Nucleus accumbens (tissue), 56 donors: ENCODE measurements at regions not wholly inside any gene's neighbourhood (a gene's known extent, or its start where the extent isn't known, plus 50 kb on each side); places are given as distances from the start of the nearest gene placed in this dataset.

ENCODE experiments used
- DNase-seq, 56 donors: peaks; one replicate each; lab custom pipeline; 2025; lab: John Stamatoyannopoulos, UW

DNA sequence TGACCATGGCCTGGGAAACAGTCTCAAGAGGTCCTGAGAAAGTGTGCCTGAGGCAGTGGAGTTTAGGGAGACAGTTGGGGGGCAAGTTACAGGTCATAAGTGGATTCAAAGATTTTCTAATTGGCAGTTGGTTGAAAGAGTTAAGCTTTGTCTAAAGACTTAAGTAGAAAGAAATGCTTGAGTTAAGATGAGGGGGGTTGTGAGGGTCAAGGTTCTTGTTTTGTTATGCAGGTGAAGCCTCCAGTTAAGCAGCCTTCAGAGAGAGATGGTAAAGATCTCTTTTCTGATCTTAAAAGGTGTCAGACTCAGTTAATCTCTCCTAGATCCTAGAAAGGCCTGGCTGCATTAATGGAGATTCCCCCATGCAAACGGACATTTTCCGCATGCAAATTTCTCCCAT is 356.3 kb upstream of the C2CD4B start:
- no peak for DNase-seq

DNA sequence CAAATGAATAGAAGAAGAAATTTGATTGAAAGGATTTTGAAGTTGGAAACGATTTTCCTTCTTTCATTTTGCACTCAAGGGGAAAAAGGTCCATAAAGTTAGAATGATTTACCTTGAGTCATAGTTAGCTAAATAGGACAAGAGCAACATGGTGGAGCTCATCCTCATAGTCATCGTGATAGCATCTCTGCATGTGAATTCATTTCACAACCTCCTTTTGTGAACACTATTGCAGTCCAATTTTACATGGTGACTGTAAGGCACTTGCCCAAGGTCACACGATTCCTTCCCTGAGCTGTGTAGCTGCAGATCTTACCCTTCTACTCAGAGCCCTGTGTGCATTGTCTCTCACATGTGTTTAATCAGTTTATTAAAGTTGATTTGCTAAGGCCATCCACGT is 359.8 kb upstream of the C2CD4B start:
- no peak for DNase-seq

DNA sequence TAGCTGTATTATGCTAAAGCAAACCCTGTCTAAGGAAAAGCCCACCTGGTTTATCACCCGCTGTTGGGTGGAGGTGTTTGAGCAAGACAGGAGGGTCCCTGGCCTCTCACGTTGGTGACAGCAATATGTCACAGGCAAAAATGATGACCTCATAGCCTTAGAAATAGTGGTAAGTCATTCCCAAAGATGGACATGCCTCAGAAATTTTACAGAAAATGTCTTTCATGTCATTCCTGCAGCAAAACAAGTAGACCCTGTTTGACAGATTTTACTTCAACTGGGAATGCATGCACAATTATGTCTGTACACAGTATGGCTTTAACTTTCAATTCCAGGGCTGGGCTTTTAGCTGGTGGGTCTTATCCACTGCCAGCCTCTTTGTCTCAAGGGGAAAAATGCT is 362.3 kb upstream of the C2CD4B start:
- DNase-seq = no peak

DNA sequence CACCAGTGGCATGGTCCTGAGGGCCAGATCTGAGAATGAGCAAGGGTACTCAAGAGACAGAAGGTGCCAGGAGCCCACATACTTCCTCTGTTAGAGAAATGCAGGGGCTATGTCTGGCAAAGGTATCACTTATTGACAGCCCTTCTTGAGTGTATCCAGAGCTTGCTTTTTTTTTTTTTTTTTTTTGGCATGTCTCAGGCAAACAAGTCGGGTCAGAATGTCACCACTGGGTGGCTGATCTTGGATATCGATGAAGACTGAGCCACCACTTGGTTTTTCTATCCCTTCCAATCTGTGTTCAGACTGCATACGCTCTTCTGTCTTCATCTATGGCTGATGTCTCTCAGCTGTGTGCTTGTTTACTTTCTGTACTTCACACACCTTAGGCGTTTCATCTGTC is 363.4 kb upstream of the C2CD4B start:
- no peak for DNase-seq

DNA sequence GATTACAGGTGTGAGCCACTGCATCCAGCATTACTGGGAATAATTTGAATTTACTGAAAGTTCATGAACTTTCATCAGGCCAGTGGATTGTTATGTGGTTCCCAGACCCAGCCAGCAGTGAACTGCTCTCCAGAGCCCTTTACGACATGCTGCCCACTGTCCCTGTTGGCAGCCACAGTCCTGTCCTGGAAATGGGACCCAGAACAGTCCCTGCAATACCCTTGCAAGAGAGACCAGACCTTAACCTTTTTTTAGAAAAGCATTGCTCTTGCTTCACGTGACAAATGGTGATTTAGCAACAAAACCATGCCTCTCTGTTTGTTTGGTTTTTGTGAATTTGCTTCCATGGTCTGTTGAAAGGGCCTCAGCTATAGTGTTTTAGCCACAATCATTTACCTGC is 367.3 kb upstream of the C2CD4B start:
- no peak for DNase-seq

DNA sequence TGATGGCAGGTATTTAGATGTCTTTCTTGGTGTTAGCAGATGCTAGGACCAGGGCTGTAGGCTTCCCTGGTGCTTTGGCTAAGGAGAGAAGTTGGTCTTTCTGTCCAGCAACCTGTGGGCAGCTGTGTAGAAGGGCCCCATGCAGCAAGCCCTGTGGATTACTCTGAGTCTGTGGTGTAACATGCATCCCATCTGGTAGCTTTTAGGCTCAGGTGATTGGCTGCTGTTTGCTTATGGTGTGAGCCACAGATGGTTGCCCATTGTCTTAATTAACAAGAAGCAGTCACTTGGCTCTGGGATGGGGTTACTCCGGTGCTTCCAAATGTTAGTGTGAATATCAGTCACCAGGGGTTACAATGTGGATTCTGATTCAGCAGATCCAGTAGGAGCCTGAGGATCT is 368.6 kb upstream of the C2CD4B start:
- no peak for DNase-seq

DNA sequence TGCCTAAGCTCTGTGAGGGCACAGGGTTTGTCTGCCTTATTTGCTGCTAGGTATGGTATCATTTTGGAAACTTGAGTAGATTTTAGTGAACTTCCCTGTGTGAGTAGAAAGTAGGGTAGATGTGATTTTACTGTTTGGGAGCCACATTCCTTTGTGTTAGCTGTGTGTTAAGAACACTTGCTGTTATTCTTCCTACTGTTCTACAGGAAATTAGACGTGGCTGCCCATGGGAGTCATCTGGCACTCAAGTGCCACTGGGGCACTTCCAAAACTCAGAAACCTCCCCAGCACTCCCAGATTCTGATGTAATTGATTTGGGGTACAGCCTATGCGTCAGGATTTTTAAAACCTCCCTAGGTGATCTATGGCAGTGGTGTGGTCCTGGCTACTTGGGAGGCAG is 369.9 kb upstream of the C2CD4B start:
- no peak for DNase-seq

DNA sequence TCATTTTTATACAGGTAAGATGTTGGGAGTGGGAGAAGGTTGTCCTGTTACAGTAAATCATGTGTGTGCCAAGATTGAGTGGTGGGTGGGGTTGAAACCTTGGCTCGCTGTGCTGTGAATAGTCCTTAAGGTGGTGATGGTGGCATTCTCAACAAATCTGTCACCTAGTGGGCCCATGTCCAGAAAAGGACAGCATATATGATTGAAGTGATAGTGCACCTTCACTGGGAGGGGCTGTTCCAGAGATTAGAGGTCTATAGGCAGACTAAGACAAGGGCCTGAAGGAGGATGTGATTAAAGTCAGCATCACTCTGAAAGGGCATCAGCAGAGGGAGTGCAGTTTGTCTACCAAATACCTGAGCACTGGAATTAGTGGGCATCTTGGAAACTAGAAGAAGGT is 374.2 kb upstream of the C2CD4B start:
- no peak for DNase-seq

DNA sequence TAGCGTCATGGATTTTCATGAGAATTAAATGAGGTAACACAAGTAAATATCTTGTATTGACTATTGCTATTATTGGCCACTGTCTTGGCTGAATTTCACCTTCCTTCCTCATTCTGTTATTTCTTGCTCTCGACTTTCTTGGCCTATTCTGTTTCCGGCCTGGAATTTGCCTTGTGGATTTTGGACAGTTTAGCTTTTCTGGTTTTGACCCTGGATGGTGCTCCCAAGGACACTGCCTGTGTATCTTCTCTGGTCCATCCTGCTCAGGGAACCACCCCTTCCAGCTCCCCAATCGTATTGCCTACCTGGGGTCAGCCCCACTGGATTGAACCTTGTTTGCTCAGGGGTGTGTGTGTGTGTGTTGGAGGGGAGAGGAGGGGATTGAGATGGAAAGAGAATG is 376.2 kb upstream of the C2CD4B start:
- no peak for DNase-seq

DNA sequence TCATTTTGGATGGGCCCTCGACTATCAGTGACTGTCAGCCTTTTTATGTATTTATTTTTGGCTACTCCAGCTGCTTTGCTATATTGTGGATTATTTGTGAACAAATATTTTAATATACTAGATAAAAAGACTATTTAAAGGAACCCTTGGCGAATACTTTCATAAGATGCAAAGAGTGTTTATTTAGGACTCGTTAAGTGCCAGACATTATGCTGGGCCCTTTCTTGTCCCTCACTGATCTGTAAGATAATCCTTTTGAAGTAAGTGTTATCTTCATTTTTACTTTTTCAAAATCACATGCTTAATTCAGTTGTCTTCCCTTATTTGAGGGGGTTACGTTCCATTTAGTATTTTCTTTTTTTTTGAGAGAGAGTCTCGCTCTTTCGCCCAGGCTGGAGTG is 376.8 kb upstream of the C2CD4B start:
- no peak for DNase-seq

DNA sequence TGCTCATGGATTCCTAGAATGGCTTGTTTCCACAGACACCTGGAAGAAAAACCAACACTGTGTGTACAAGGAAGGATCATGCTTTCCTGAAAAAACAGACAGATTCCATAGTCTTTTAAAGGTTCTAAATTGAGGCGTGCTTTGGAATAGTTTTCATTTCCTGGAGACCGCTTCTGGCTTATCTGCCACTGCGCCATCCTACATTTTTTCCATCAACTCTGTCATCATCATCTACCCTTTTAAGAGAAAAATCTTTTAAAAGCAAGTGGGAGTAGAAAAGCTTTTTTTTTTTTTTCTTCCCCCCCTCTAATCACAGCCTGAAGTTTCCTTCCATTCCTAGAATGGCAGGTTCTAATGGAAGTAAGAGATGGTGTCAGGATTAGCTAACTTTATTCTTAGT is 379.4 kb upstream of the C2CD4B start:
- DNase-seq = no peak

DNA sequence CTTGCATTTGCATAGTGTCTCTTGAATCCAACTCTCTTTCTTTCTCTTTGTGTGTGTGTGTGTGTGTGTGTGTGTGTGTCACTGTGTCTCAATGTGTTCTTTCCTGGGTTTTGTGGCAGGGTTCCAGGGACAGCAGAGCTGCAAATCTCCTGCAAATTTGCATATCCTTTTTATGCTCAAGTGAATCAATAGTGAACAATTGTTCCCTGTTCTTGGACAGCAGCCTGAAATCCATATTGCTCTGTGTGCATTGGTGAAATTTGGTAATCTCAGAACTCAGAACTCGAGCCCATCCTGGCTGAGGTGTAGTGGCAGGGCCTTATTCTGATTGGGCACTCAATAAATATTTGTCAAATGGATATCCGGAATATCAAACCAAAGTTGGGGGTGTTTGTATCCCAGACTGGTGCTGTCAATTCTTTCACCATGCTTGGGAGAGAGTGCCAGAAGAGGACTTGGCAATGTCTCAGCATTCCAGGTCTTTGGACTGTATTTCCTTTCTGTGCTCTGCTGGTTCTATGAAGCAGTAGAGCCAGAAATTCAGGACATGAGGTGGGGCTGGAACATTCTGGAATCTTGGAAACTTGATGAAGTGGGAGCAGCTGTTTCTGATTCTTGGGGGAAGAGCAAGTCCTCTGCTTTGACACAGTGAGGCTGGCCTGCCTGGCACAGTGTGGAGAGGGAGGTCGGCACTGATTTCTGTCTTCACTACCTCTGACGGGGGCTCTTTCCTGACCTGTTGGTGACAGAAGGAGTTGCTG is 380.6 kb upstream of the C2CD4B start:
- DNase-seq = peak in 48 of 56 donors; percentile 2 to 77 (median 30)

DNA sequence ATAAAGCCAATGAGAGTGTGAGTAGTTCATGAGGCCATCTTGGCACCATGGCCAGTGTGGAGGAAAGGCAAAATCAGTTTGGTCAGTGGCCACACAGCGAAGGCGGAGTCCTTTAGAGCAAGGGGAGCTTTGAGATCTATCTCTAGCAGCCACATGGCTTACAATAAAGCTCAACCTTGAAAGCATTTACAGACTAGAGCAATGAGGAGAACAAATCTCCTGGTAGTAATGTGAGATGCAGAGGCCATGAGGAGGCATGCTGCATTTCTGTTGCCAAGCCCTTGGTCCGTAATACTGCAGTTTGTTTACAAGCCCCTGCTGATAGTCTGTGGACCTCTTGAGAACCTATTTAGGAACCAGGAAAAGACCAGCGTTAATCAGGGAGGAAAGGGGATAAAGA is 381.5 kb upstream of the C2CD4B start:
- no peak for DNase-seq

DNA sequence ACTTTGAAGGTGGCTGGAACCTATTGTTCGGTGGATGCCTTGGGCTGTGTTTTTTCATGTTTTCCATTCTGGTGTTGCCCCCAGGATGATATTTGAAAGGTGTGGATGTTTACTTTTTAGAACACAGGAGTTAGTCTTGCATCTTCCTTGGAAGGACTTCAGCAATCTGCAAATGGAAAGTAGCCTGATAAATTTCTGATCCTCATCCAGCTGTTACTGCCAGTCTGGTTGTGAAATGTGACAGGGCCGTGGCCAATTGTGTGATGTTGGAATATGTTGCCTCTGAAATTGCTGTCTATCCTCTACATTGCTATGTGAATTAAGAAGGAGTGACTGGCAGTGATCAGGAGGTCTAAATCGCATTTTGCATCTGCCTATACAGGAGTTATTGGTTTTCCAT is 382.5 kb upstream of the C2CD4B start:
- no peak for DNase-seq

DNA sequence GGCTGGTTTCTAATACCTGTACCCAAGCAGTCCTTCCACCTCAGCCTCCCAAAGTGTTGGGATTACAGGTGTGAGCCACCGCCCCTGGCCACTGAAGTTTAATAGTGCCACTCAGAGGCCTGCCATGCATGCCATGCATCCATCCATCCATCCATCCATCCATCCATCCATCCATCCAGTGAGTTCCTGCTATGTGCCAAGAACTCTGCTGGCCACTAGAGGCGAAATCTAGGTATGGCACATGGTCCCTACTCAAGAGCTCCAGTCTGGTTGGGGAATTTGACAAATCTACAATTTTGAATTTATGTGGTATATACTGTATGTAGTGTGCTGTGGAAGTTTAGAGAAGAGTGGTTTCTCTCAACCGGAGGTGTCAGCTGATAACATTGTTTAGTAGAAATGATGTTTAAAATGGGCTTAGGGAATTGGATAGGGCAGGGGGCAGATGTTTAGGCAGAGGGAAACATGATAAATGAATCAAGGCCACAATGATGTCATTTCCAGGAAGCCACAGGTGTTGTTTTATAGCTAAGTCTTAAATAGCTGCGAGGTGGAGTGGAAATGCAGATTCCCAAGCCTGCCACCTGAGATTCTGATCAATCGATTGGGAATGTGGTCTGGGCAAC is 384.4 kb upstream of the C2CD4B start:
- peak in 2 of 56 donors; percentile 3 to 4 for DNase-seq

DNA sequence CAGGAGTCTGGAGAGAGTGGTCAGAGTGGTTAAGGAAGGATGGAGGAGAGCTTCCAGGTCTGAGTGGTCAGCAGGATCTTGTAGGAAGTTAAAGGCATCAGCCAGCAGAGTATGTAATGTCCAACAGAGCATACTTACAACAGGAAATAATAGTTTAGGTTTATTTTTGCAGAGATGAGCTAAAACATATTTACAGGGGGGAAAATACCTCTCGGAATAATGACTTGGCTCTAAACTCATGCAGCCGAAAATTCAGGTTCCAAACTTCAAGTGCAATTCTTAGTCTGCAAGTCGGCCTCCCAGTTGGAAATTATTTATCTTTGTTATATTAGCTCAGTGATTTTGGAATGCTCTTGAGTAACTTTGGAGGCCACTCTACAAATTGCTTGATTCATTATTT is 385.0 kb upstream of the C2CD4B start:
- no peak for DNase-seq

DNA sequence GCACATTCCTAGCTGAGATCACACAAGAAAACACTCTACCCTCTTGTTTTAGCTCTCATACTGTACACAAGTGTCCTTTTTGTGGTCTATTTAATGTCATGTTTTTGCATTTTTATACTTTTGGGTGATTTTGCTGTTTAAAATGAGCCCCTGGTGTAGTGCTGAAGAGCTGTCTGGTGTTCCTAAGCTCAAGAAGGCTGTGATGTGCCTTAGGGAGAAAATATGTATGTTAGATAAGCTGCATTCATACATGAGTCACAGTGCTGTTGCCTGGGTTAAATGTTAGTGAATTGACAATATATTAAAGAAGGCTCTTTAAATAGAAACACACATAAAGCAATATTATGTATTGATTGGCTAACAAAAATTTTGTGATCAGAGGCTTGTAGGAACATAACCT is 387.4 kb upstream of the C2CD4B start:
- no peak for DNase-seq

DNA sequence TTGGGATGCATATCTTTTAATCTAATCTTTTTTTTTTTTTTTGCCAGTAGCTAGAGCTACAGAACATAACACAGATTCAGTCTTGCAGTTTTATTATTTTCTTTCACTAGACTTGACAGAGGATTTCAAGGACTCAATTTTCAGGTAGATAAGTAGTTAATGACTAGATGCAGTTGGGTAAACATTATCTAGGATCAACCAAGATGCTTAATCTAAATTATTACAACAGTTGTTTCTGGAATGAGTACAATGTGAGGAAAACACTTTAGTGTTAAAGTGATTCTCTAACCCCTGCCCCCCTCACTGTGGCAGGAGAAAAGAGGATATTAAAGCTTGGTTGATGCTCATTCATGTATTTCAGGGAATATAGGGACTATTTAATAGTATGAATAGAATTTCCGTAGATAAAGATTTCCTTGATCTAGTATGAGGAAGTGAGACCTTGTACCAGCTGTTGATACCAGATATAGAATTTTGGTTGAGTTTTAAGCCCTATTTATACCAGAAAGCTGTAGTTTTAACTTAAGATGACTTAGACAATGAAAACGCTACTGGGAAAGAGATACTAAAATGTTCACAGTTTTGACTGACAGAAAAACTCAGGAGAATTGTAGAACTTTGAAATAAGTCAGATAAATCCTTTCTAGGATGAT is 389.0 kb upstream of the C2CD4B start:
- DNase-seq = no peak

DNA sequence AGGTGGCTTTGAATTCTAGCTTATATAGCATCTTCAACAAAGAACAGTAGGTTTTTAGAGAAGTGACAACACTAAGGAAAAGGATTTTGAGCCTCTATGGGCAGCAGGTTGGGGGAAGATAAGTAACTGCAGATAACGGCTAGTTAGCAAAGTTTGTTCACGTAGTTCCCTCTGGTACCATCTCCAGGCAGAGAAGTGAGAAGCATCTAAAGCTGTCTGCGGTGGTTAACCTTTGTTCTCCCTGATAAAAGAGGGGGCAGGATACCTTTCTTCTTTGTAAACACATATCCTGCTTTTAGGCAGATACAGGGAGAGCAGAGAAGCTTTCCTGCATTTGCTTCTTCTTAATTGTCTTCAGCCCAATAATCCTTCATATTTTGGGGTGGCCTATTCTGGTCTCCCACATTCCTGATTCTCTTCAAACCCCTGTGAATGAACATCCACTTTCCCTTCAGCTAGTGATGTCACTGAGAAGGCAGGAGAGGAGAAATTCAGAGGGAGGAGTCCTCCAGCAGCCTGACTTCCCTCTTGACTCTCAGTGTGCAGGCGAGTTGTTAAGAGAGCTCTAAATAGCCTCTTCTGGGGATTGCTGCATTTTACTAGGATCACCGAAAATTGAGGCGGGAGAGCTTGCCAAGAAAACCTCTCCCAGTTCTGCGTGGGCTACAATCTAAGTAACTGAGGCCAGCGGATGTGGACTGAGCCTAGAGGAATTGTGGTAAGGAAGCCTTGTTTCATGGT is 393.7 kb upstream of the C2CD4B start:
- DNase-seq = peak in 2 of 56 donors; percentile 6 to 13

DNA sequence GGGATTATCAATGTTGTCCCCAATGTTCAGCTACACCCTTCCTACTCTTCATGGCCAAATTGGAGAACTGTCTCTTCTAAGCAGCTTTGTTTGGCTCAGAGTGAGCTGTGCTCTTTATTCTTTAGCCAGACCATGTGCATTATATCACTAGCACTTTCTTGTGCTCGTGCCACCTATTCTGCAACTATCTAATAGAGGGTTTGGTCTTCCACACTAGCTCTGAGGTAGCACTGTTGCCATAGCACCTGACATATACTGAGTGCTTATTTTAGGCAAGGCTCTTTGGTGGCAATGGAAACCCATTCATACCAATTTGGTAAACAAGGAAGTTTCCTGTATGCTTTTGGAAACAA is 394.3 kb upstream of the C2CD4B start:
- DNase-seq = no peak

DNA sequence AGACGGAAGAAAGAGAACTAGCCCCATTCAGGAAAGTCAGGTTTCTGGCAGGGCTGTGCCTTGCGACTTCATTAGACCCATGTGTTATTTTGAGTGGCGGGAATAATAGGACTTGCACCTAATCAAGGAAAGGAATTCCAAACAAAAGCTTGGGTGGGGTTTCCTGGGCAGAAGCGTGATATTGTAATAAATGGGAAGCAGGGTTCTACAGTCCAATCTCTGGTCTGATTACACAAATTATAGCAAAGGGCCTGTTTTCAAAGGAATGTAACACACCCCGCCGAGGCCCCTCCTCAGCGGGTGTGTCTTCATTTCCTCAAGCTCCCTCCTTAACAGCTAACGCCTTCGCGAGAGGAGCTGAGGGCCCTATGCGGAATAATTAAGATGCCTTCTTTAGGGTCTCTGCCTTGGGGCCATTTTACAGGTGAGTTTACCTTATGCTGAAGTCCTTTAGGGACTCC is 396.0 kb upstream of the C2CD4B start:
- DNase-seq = no peak
